Adrenal gland (tissue), 9 donors: ENCODE measurements at regions not wholly inside any gene's neighbourhood (a gene's known extent, or its start where the extent isn't known, plus 50 kb on each side); places are given as distances from the start of the nearest gene placed in this dataset.
"Not testable (repeated sequence)": the region's sequence is repeated elsewhere in the genome, so short reads cannot be mapped to it uniquely, and the experiment has no call there.

ENCODE experiments used
- DNase-seq, 7 donors: peaks; one replicate each; pipeline ENCODE4 v3.0.0-alpha.2; 2019 to 2020
- H3K27ac ChIP-seq, 5 donors: fragments of 200-600 bp; sonication (generic) in 4 of 5; 1 replicate in 3 of 5; 2 replicates in 2 of 5; pipeline versions ENCODE4 v1.5.1 to v1.8.0; 2016 to 2020; ENCODE audit warnings: mild to moderate bottlenecking in 1 of 5
- H3K27me3 ChIP-seq: fragments of 200-600 bp; 2 replicates; pipeline ENCODE4 v1.8.0; 2021
- H3K36me3 ChIP-seq, 2 donors: fragments of 200-600 bp; replicated peaks in 1 of 2; 1 replicate in 1 of 2; 2 replicates in 1 of 2; pipeline versions ENCODE4 v1.5.1 to v1.8.0; 2018 to 2022
- H3K4me1 ChIP-seq, 2 donors: fragments of 200-600 bp; replicated peaks in 1 of 2; 1 replicate in 1 of 2; 2 replicates in 1 of 2; pipeline versions ENCODE4 v1.5.1 to v1.8.0; 2018 to 2021
- H3K4me3 ChIP-seq, 4 donors: fragments of 200-600 bp; sonication (generic) in 3 of 4; one replicate each; pipeline ENCODE4 v1.5.1; 2016 to 2018
- H3K9me3 ChIP-seq, 3 donors: fragments of 200-600 bp; sonication (generic) in 1 of 3; replicated peaks in 1 of 3; 1 replicate in 2 of 3; 2 replicates in 1 of 3; pipeline versions ENCODE4 v1.5.1 to v1.8.0; 2016 to 2021
- POLR2A ChIP-seq, 2 donors: fragments of 450-650 bp; IDR thresholded peaks; one replicate each; pipeline ENCODE4 v1.6.1; 2017; ENCODE audit warnings: antibody characterized with exemption in 2 of 2, mild to moderate bottlenecking in 2 of 2, moderate library complexity in 1 of 2
- WGBS, 4 donors: extraction: QIAGEN DNeasy Blood & Tissue Kit in 2 of 4; methylation state at CpG; one replicate each; pipeline versions ENCODE4 v1.1.5 to v1.1.7; 2013 to 2017; 5-methylcytosine and 5-hydroxymethylcytosine counted together
- intact Hi-C, 2 donors: fragments of 100-400 bp; cut with DNase I; formaldehyde crosslinking; loops; one replicate each; pipeline versions ENCODE4 v1.14.1 to v1.15.0; 2022 to 2023
- TF ChIP-seq, protein P1 (sequence below), 6 experiments: fragments of 450-650 bp in 4 of 6; fragments of 200-600 bp in 2 of 6; sonication (generic) in 1 of 6; IDR thresholded peaks; 1 replicate in 5 of 6; 2 replicates in 1 of 6; pipeline versions ENCODE4 v1.5.1 to v1.8.0; 2016 to 2021; ENCODE audit warnings: antibody characterized with exemption in 6 of 6, mild to moderate bottlenecking in 2 of 6, moderate library complexity in 1 of 6
- donor health status: healthy with polysubstance abuse.
- donor health status: Bipolar disorder and iron deficiency.
- donor health status: DM: yes; HTN: yes; CAD: no.
- donor health status: DM: no; HTN: no; CAD: no.
- donor health status: DM: no; HTN: no; CAD: no.

DNA sequence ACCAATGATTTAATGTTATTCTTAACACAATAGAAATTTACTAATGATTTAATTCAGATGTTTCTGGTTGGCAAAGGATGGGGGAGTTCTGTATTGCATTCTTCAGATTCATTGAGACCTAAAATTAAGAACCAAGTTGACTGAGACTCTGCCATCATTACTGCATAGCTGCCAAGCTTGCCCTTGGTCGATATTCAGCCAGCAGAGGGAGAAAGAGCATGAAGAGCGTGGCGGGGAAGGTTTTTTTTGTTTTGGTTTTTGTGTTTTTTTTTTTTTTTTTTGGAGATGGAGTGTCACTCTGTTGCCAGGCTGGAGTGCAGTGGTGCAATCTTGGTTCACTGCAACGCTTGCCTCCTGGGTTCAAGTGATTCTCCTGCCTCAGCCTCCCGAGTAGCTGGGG lies 659.4 kb upstream of the EEF2KMT start:
- H3K4me3 ChIP-seq = no peak overlapping the region
- no peak for TF ChIP-seq POLR2A (IDR thresholded peaks at IDR 0.05)
- TF ChIP-seq, protein P1, sequence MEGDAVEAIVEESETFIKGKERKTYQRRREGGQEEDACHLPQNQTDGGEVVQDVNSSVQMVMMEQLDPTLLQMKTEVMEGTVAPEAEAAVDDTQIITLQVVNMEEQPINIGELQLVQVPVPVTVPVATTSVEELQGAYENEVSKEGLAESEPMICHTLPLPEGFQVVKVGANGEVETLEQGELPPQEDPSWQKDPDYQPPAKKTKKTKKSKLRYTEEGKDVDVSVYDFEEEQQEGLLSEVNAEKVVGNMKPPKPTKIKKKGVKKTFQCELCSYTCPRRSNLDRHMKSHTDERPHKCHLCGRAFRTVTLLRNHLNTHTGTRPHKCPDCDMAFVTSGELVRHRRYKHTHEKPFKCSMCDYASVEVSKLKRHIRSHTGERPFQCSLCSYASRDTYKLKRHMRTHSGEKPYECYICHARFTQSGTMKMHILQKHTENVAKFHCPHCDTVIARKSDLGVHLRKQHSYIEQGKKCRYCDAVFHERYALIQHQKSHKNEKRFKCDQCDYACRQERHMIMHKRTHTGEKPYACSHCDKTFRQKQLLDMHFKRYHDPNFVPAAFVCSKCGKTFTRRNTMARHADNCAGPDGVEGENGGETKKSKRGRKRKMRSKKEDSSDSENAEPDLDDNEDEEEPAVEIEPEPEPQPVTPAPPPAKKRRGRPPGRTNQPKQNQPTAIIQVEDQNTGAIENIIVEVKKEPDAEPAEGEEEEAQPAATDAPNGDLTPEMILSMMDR (IDR thresholded peaks at IDR 0.05) = no peak
- no peaks in the 10 kb centered on the region for H3K27me3 ChIP-seq
- no peaks in the 10 kb centered on the region for H3K4me1 ChIP-seq
- intact Hi-C loops = no loop called here
- DNase-seq = no peak
- no peaks in the 10 kb centered on the region for H3K36me3 ChIP-seq
- H3K9me3 ChIP-seq = no peaks in the 10 kb centered on the region
- H3K27ac ChIP-seq = no peak overlapping the region
- WGBS, 4 donors = 44 to 64% (median 50%) methylated on average over 5 of the region's 5 CpGs

DNA sequence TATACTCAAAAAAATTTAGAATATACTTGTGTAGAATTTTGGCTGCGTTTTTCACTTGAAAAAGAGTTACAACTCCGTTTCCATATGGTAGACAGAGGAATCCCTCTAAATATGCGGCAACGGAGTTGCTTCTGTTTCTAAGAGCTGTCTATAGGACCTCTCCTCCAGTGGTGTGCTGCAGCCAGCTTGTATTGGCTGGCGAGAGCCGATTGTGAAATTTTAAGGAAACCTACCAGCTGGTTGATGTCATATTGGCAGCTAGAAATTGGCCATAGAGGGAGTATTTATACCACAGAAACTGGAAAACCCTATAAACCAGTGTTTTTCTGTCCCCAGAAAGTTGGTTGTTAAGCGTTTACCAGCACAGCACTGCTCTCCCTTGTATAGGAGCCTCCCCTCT lies 655.8 kb upstream of the EEF2KMT start:
- Histone ChIP-seq H3K4me1 (no peaks in the 10 kb centered on the region), H3K27ac (no peak overlapping the region), H3K4me3 (no peak overlapping the region), H3K27me3 (no peaks in the 10 kb centered on the region), H3K36me3 (no peaks in the 10 kb centered on the region), H3K9me3 (no peaks in the 10 kb centered on the region)
- 51 to 60% (median 56%) methylated on average over 7 of the region's 7 CpGs for WGBS, 4 donors
- TF ChIP-seq, protein P1 (IDR thresholded peaks at IDR 0.05) = no peak
- no peak for TF ChIP-seq POLR2A (IDR thresholded peaks at IDR 0.05)
- no peak for DNase-seq
- intact Hi-C loops = no loop called here

DNA sequence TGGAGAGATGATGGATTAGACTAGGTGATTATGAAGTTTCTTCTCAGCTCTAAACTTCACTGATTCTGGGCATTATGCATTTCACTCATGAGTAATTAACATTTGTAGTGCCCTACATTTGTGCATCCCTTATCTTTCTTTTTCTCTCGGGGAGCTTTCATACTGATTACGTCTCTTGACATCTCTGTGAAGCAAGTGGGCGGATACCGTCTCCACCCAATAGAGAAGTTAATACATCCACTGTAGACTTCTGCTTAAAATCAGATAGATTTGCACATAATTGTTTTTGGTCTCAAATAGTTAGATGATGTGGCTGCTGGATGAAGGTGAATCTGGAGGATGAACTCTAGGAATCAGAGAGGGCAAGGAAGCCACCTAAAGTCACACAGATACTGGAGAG lies 653.6 kb upstream of the EEF2KMT start:
- Histone ChIP-seq H3K27me3 (no peaks in the 10 kb centered on the region), H3K9me3 (no peaks in the 10 kb centered on the region), H3K36me3 (no peaks in the 10 kb centered on the region), H3K4me3 (no peak overlapping the region), H3K27ac (no peak overlapping the region), H3K4me1 (no peaks in the 10 kb centered on the region)
- TF ChIP-seq POLR2A (IDR thresholded peaks at IDR 0.05) = no peak
- TF ChIP-seq, protein P1 (IDR thresholded peaks at IDR 0.05) = no peak
- no peak for DNase-seq
- 76 to 84% (median 80%) methylated on average over 4 of the region's 4 CpGs for WGBS, 4 donors
- intact Hi-C loops = no loop called here

DNA sequence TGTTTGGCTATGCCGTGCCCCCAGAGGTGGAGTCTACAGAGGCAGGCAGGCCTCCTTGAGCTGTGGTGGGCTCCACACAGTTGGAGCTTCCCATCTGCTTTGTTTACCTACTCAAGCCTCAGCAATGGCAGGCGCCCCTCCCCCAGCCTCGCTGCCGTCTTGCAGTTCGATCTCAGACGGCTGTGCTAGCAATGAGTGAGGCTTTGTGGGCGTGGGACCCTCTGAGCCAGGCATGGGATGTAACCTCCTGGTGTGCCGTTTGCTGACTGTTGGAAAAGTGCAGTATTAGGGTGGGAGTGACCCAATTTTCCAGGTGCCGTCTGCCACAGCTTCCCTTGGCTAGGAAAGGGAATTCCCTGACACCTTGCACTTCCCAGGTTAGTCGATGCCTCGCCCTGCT lies 652.8 kb upstream of the EEF2KMT start:
- H3K4me3 ChIP-seq, H3K4me1 ChIP-seq, H3K36me3 ChIP-seq, DNase-seq, H3K27me3 ChIP-seq, intact Hi-C loops, H3K27ac ChIP-seq, H3K9me3 ChIP-seq: not testable (repeated sequence)
- 34 to 46% (median 40%) methylated on average over 5 to 11 of the region's 11 CpGs for WGBS, 4 donors

DNA sequence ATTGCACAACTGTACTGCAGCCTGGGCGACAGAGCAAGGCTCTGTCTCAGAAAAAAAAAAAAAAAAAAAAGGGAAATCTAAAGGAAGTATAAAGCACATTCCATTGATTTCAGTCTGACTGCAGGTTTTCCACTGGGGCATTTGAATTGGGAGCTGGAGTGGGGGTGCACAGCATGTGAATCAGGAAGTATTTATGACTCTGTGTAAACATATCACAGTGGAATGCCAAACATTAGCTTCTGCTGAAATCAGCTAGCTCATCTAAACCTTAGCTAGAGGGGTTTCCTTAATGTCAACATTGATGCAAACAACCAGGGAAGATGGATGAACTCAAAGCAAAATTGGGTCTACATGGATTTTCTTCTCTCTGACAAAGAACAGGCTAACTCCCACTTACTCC lies 641.0 kb upstream of the EEF2KMT start:
- WGBS, 4 donors = 0 to 38% (median 28%) methylated on average over 1 of the region's 1 CpG

More for the DNA sequence above, 641.0 kb upstream of the EEF2KMT start:
- Histone ChIP-seq H3K36me3 (no peaks in the 10 kb centered on the region), H3K4me3 (no peak overlapping the region), H3K9me3 (no peaks in the 10 kb centered on the region), H3K27ac (no peak overlapping the region), H3K4me1 (no peaks in the 10 kb centered on the region), H3K27me3 (no peaks in the 10 kb centered on the region)
- TF ChIP-seq, protein P1 (IDR thresholded peaks at IDR 0.05) = no peak
- TF ChIP-seq POLR2A (IDR thresholded peaks at IDR 0.05) = no peak
- no peak for DNase-seq
- intact Hi-C loops = no loop called here
